GM18508 (cell line): ENCODE measurements at regions not wholly inside any gene's neighbourhood (a gene's known extent, or its start where the extent isn't known, plus 50 kb on each side); places are given as distances from the start of the nearest gene placed in this dataset.

Experiments
- ATAC-seq: cut with Tn5 transposase; IDR thresholded peaks from one replicate; pipeline ENCODE4 v1.9.1; 2021; ENCODE audit warnings: moderate number of reproducible peaks; ENCODE audit not compliant: insufficient read depth, unreplicated experiment

DNA sequence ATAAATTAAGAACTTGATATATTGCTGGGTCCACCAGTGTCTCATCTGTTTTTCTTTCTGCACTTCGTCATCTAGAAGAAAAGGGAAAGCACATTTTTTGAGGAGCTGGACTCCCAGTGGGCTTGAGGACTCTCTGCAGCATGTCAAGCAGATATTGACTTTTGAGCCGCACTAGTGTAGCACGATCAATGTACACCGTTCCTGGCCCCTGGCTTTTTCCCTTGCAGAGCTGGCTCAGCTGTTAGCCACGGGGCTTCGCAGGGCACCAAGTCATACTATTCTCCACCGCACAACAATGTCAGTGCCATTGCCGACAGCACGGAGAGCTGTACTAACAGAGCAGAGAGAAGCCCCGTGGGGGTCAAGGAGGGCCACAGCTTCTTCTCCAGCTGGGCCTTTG lies 235.4 kb upstream of the HABP2 start:
- ATAC-seq: no peak

- ATAC-seq: no peak
These were observed 233.4 kb upstream of the HABP2 start for GRCh38 chr10:113319479-113319878.

DNA sequence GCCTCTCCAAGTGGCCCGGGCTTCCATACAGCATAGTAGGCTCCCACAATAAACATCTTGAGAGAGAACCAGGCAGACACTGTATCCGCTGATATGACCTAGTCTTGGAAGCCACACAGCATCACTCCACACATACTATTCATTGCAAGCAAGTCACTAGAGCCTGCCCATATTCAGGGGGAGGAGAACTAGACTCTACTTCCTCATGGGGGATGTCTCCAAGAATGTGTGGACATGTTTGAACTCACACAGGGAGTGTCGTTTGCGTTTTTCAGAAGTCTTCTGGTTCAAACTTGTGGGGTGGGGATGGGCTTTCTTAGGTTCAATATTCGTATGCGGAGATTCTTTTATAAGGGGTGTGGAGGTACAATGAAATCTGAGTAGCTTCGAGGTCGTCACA lies 232.6 kb upstream of the HABP2 start:
- no peak for ATAC-seq

DNA sequence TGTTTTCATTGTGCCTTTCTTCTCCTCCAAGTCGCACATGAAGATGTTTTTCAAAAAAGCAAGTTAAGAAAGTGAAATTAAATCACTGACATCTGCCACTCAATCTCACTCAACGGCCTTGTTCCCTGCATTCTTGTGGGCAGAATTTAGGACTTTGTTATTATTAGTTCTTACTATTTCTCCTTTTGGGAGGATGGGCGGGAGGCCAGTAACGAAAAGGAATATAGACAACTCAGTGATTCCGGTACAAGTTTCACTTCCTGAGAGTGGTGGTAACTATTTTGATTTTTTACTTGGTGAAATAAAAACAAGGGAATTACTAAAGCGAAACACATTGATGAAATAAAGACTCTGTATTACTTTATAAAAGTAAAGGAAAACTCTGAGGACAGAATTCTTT lies 231.9 kb upstream of the HABP2 start:
- ATAC-seq: no peak

GRCh38 chr10:113322843-113323242 lies 230.0 kb upstream of the HABP2 start:
- no peak for ATAC-seq

DNA sequence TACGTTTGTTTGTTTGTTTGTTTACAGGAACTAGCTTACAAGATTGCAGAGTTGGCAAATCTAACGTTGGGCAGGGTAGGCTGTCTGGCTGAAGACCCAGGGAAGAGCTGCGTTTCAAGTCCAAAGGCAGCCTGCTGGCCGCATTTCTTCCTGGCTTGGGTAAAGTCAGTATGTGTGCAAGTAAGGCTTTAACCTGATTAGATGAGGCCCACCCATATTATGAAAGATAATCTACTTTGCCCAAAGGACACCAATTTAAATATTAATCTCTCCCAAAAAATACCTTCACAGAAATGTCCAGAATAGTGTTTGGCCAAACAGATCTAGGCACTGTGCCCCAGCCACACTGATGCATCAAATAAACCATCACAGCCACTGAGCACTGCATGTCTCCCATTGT lies 228.9 kb upstream of the HABP2 start:
- no peak for ATAC-seq

DNA sequence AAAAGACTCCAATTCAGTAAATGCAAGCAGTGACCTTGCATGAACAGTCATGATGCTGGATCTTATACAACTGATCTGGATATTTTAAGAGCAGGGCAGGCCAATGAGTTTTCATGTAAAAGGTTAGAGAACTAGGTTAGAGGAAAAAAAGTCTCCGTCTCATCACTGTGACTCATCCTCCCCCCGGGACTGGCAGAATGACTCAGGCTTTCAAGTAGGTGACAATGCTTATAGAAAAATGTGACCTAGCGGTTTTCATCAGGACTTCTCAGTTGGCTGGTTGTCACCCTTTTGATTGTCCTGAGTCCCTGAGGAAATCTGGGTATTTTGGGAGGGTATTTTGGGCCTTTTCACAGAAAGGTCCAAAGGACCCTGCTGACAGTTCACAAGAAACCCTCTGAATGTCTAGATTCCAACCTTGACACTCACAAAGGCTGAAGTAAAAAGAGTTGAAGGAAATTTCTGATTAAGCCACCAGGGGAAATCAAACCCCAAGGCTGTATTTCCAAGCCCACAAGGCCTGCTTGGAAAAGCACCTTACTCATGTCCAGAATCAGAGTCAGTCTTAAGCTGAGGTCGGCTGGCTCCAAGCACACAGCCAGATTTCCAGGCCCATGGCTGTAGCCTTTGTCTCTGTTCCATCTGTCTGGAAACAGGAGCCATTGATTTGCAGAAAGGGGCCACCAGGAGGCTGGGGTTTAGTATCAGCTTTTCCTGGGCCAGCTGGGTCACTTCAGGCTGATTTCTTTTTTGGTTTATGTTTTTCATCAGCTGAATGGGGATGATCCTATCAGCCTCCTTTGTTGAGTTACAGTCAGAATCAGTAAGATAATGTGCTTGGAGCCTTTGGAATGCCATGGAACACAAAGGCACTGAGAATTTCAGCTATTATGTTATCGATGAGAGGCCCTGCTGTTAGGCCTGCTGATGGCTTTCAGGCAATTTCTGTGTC lies 226.4 kb upstream of the HABP2 start:
- ATAC-seq: peak; percentile 82

DNA sequence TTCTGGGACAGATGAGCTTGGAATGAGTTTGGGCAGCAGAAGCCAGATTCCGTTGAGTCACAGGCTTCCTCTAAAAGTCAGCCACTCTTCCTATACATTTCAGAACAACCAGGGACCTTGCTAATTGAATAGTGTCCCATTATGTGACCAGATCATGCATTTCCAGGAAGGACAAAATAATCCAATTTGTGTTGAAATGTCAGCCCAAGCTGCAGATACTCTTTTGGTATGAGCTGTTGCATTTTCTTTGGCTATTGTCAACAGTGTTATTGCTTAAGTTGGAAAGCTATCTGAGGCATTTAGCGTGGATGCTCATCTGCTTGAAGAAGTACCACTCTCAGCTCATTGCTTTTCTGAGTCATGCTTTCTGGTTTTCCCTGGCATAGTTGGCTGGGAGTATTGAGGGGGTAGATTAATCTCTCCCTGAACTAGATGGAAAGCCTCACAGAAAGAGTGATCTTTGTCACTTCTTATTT lies 223.7 kb upstream of the HABP2 start:
- ATAC-seq: no peak

DNA sequence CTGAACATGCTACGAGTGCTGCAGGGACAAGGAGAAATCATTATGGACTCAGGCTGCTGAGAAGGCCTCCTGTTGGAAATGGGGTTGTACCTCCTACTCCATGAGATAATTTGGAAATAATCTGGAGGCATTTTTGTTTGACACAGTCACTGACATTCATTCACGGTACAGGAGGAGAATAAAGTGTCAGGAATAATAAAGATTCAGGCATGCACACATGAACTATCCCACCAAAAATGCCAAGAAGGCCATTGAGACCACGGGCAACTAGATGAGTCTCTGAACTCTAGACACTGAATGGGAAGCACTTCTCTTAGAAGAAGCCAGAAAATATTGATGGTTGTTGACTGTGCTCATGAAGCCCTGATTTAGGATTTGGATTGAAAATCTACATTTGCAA lies 220.9 kb upstream of the HABP2 start:
- no peak for ATAC-seq

- ATAC-seq: no peak
These were observed 219.5 kb upstream of the HABP2 start for GRCh38 chr10:113333313-113333712.

- no peak for ATAC-seq
These were observed 217.3 kb upstream of the HABP2 start for GRCh38 chr10:113335592-113335991.

DNA sequence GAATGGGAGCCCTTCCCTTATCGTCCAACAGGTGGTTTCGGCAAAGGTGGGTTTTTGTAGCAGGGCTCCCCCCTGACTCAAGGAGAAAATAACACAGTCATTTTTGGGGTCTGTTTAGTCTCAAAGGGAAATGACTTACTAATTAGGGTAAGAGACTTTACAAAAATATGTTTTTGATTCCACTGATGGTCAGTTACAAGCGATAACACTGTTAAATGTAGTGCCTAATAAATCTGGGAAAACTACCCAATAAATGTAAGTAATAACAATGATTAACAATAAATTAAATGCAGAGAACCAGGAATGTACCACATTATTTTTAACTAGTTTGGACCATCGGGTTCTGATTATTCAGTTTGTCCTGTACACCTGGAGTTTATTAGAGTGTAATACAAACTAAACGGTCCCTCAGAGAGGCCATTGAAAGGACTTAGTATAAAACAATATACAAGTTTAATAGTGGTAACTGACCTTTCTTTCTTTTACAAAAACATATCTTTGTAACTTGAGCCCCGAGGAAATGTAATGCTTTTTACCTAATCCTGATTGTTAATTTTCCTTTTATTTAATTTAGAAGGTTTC lies 216.2 kb upstream of the HABP2 start:
- no peak for ATAC-seq

DNA sequence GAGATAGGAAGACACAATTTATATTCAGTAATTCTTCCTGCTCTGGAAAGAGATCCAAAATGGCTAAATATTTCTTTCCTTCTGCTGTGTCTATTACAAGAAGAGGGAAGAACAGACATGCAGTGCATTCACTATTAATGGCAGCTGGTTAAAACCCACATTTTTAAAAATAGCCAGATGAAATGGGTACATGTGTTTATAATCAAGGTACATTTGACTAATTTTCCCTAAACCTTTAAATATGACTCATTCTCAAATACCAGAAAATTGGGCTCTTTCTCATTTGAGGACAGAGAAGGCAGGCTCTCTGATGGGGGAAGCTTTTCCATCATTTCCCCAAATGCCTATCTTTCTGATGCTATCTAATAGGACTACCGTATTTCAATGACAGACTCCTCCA lies 215.7 kb upstream of the HABP2 start:
- ATAC-seq: no peak

DNA sequence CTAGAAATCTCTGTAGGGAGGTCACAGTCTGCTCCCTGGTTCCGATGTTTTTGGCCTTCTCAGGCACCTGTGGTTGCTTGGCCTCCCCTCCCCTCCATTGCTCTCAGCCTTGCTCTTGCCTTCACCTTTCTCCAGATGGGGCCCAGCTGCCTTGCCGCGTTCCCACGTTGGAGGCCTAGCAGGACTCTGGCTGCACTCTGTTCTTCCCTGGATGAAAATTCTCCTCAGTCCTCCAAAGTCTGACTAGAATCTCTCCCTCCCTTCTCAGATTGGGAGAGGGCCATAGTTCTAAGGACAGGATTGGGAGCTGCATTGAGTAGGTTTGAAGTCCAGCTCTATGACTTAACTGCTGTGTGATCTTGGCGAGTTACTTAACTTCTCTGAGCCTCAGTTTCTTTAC lies 213.7 kb upstream of the HABP2 start:
- ATAC-seq: no peak

DNA sequence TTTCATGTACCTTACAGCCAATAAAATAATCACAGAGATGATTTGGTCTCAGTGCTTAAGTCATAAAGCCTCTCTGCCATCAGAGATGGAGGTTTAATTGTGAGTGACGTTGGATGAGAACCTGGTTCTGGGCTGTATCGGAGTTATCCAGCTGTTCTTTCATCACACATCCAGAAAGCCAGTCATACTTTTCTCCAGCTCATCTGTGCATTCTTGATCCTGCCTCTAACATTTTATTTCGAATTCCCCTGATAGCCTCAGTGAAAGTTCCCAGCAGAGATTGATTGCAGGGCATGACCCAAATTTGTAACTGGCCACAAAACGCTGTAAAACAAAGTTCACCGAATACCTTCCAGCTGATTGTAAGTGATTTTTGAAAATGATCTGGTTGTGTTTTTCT lies 212.6 kb upstream of the HABP2 start:
- no peak for ATAC-seq

GRCh38 chr10:113341138-113341537 lies 211.7 kb upstream of the HABP2 start:
- ATAC-seq: no peak

DNA sequence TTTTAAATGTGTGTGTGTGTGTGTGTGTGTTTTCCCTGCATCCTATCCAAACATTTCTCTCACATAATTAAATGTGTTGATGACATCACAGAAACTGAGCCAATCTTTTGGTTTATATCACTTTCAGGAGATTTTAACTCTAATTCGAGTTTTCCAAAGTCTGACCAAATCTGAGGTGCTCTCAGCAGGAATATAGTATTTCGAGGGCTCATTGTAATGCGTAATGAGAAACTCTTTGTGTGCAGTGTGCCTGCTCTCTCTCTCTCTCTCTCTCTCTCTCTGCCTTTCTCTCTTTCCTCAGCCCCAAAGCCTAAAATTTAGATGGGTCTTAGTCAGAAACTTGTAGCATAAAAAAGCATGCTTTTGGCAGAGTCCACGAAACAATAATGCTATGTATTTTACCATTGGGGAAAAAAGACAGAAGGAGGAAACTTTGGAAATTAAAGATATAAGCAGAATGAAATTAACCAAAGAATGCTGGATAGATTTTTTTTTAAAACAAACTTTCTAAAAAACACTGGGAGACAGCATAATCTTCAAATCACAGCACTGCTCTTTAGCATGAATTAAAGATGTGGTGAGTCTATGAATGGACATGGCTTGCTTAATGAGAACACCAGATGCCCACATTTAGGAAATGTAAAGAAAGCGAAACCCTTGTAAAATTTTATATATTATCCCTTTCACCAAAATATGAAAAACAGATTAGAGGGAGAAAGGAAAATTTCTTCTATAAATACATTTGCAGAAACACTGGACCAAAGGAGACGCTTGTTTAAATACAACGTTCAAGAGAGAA lies 206.8 kb upstream of the HABP2 start:
- ATAC-seq: no peak

DNA sequence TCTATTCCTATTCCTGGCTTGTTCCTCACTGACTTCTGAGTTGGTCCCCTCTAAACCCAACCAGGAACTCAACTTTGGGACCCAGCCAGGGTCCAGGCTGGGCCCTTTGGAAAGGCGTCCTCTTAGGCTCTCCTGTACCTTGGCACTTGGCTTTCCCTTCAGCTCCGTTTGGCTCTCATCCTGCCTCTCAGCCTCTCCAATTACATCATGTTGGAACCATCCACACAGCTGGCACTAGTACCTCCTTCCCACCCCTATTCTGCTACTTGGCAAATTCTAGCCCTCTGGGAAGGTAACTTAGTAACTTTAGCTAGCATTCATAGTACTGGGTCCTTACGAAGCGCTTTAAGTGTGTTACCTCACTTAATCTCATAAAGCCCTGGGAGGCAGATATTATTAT lies 205.3 kb upstream of the HABP2 start:
- no peak for ATAC-seq

- no peak for ATAC-seq
These were observed 204.2 kb upstream of the HABP2 start for GRCh38 chr10:113348694-113349093.

DNA sequence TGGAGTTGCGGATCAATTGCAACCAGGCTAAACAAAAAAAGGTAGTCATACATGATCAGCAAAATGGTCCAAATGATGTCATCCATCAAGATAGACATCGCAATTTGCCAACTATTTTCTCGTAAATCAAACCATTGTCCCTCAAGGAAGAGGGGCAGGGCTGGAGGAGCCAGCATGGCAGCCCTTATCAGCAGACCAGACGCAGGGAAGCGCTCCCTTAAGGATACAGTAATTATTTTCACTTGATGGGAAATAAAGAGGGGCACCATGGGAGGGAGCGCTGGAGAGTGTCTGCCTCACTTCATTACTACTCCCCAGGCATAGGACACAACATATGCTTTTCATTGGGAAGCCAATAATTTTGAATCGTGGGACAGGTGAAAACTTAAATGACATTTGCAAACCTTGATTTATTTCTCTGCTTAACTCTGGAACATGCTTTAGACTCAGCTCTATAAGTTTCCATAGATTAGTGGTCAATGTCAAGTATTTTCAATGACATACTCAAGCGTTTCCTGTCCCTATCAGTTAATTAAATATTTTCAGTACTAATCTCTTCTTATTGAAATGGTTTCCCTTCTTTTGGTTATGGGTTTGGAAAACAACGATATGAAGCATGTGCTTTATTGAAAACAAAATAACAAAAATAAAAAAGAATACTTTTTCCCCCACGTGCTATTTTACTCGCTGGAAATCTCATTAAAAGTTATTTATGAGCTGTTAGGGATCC lies 202.4 kb upstream of the HABP2 start:
- ATAC-seq: no peak
